Esophagus muscularis mucosa (tissue), 4 donors: ENCODE measurements at regions not wholly inside any gene's neighbourhood (a gene's known extent, or its start where the extent isn't known, plus 50 kb on each side); places are given as distances from the start of the nearest gene placed in this dataset.

Experiments used
- EP300 ChIP-seq: sonication (generic); formaldehyde crosslinking; IDR thresholded peaks from one replicate; pipeline ENCODE4 v1.6.1; 2017; ENCODE audit warnings: antibody characterized with exemption
- POLR2AphosphoS5 ChIP-seq, 2 donors: sonication (generic); formaldehyde crosslinking; IDR thresholded peaks; one replicate each; pipeline ENCODE4 v1.6.1; 2017; ENCODE audit warnings: antibody characterized with exemption in 2 of 2
- TF ChIP-seq, protein P1 (sequence below), 3 experiments: fragments of 200-600 bp in 2 of 3; fragments of 450-650 bp in 1 of 3; sonication (generic) in 2 of 3; IDR thresholded peaks; one replicate each; pipeline ENCODE4 v1.5.1; 2017 to 2019; ENCODE audit warnings: antibody characterized with exemption in 3 of 3, mild to moderate bottlenecking in 2 of 3, moderate library complexity in 1 of 3

DNA sequence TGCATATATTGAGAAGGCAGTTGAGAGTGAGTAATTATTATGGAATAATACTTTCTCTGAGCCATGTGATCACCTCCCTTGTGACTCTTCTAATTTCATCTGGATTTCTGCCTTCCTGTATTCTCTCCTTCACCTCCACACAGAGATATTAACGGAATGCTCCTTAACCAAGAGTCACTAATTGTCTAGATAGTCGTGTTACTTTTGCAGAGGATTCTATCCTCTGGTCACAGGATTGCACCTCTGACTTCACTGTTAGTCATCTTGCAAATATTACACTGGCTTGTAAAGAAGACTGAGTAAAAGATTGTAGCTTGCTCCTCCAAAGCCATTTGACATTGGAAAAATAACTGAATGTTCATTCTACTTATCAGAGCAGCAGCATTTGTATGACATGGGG is 160.9 kb downstream of the SH2D1A start:
- TF ChIP-seq, protein P1, sequence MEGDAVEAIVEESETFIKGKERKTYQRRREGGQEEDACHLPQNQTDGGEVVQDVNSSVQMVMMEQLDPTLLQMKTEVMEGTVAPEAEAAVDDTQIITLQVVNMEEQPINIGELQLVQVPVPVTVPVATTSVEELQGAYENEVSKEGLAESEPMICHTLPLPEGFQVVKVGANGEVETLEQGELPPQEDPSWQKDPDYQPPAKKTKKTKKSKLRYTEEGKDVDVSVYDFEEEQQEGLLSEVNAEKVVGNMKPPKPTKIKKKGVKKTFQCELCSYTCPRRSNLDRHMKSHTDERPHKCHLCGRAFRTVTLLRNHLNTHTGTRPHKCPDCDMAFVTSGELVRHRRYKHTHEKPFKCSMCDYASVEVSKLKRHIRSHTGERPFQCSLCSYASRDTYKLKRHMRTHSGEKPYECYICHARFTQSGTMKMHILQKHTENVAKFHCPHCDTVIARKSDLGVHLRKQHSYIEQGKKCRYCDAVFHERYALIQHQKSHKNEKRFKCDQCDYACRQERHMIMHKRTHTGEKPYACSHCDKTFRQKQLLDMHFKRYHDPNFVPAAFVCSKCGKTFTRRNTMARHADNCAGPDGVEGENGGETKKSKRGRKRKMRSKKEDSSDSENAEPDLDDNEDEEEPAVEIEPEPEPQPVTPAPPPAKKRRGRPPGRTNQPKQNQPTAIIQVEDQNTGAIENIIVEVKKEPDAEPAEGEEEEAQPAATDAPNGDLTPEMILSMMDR (IDR thresholded peaks at IDR 0.05), result no peak
- TF ChIP-seq POLR2AphosphoS5 (IDR thresholded peaks at IDR 0.05) (no peak), EP300 (no peak)
